ENCODE measurements at regions not wholly inside any gene's neighbourhood (a gene's known extent, or its start where the extent isn't known, plus 50 kb on each side); places are given as distances from the start of the nearest gene placed in this dataset.

DNA sequence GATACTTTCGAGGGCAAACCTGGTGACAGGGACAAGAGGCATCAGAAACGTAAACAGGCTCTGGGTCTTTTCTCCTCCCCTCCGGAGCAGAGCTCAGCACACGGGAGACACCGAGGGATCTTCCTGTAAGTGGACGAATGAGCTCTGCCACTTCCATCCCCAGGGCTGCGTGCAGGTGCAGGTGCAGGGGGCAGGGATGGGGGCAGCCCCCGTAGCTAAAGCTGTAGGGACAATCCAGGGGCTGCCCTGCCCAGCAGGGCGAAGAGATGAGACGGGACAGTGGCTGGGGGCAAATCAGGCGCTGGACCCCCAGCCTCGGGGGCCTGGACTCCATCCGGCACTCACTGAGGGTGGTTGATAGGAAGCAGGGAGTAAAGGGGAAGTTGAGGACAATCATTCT lies 505.4 kb downstream of the BRD1 start:
- TF ChIP-seq, protein P1, sequence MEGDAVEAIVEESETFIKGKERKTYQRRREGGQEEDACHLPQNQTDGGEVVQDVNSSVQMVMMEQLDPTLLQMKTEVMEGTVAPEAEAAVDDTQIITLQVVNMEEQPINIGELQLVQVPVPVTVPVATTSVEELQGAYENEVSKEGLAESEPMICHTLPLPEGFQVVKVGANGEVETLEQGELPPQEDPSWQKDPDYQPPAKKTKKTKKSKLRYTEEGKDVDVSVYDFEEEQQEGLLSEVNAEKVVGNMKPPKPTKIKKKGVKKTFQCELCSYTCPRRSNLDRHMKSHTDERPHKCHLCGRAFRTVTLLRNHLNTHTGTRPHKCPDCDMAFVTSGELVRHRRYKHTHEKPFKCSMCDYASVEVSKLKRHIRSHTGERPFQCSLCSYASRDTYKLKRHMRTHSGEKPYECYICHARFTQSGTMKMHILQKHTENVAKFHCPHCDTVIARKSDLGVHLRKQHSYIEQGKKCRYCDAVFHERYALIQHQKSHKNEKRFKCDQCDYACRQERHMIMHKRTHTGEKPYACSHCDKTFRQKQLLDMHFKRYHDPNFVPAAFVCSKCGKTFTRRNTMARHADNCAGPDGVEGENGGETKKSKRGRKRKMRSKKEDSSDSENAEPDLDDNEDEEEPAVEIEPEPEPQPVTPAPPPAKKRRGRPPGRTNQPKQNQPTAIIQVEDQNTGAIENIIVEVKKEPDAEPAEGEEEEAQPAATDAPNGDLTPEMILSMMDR (IDR thresholded peaks at IDR 0.05), result no peak
- no peak for TF ChIP-seq ZFX (IDR thresholded peaks at IDR 0.05; ENCODE audit: borderline replicate concordance)
